ENCODE measurements at regions not wholly inside any gene's neighbourhood (a gene's known extent, or its start where the extent isn't known, plus 50 kb on each side); places are given as distances from the start of the nearest gene placed in this dataset.

DNA sequence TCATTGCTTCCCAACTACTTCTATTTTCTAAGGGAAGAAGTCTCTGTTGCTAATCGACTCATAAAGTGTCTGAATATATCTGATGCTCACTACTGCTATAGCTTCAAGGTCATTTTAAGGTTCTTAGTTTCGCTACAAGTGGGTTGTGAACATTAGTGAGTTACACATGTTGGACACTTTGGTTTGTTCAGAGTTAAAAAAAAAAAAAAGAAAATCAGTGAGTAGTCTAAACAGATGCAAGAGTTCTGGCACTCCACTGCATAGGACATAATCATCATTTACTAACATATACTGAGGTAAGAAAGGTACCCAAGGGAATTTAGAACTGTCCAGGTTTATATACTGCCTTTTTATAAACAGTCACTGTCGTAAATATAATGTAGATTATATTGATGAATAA, 108.8 kb downstream of the KLF12 start:
- no peak for TF ChIP-seq POLR2A (IDR thresholded peaks at IDR 0.05; ENCODE audit: low read length)
- TF ChIP-seq GATA1 (IDR thresholded peaks at IDR 0.05; ENCODE audit: low read depth, low read length): no peak
